ENCODE measurements at regions not wholly inside any gene's neighbourhood (a gene's known extent, or its start where the extent isn't known, plus 50 kb on each side); places are given as distances from the start of the nearest gene placed in this dataset.
"Not testable (repeated sequence)": the region's sequence is repeated elsewhere in the genome, so short reads cannot be mapped to it uniquely, and the experiment has no call there.

DNA sequence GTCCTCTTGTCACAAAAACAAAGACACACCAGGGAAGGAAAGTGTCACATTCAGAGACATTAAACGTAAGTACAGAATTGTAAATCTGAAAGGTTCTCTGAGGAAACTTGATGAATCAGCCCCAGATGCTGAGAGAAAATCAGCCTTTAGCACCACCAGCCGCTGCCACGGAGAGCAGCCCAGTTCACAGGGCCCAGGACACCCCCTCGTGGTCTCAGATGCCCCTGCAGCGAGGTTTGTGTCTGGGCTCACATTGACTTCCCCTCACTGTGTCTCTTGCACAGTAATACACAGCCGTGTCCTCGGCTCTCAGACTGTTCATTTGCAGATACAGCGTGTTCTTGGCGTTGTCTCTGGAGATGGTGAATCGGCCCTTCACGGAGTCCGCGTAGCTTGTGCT is 1283.8 kb downstream of the TMEM121 start:
- DNase-seq (ENCODE audit: low spot score) = not testable (repeated sequence)

DNA sequence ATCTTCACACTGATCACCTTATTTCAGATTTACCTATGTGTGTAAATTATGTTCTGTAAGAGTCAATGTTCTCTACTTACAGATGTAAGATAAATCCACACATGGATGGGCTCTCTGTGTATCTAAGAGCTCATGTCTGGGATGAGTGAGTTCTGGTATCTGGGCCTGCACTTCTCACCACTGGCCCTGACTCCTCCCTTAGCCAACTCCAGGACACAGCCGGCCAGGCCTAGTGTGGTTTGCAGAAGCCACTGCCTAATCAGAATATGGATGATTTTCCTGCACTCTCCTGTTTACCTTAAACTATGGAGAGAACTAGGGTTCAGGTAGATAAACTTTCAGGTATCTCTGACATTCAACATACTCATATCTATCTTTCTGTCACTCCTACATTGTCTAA is 1284.8 kb downstream of the TMEM121 start:
- DNase-seq (ENCODE audit: low spot score) = no peak

DNA sequence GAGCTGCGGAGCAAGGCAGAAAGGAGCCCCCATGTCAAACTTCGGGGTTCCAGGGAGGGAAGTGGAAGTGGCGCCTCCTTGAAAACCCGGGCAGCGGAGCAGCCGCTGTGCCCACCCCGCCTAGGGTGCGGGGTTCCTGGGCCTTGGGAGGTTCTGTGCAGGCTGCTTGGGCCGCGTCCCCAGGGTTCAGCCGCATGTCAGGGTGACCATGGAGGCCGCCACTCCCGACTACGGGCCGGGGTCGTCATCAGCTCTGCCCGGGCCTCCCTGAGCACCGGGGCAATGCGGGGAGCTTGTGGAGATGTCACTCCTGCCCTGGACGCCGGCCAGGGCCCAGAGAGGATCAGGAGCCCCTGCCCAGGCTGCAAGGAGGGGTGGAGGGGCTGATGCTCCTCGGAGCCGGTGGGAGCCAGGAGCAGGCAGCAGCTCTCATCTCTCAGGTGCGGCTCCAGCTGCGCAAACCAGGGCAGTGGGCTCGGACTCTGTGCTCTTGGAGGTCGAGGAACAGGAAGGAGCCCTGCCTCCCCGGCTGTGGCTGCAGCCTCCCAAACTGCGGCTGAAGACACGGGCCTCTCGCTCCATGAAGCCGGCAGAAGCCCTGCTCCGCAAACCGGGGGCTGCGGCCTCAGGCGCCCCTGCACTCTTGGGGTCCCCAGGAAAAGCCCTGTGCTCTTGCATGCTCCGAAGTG is 1286.5 kb downstream of the TMEM121 start:
- no peak for DNase-seq (ENCODE audit: low spot score)

DNA sequence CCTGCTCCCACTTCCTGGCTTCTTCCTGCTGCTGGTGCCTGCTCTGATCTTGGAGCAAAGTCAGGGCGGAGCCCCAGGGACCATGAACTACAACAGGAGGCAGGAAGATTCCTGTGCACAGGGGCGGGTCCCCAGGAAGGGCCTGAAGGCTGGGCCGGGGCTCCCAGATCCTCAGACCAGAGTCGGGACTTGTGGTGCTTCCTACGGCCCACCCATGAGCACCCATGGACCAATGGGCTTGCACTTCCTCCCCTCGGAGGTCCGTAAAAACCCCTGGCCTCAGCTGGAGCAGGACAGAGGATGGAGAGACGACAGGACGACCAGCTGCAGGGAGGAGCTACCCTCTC is 1287.1 kb downstream of the TMEM121 start:
- DNase-seq (ENCODE audit: low spot score) = no peak

DNA sequence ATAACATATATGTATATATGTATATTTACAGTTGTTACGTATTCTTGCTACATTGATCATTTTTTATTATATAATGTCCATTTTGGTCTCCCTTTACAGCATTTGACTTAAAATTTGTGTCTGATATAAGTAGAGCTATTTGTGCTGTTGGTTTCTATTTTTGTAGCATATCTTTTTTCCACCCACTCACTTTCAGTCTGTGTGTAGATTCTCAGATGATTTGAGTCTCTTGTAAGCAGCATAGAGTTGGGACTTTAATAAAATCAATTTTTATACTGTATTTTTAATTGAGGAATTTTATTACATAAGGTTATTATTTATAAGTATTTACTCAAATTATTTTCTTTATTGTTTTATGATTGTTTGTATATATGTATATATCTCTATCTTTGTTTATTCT is 1293.7 kb downstream of the TMEM121 start:
- no peak for DNase-seq (ENCODE audit: low spot score)

DNA sequence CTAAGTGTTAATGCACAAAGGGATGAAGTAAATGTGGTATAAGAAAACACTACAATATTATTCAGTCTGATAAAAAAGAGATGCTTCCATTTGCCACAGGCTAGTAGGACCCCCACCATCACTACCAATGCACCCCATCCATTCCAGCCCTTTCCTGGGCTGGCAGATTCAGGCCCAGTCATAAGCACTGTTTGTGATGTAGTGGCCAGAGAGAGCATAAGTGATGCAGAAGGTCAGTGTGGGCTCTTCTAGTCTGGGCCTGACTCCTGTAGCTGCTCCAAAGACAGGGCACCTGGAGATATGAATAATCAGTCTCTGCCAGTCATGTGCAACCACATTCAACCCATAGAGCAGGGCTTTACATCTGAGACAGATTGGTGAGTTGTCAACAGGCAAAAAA is 1294.7 kb downstream of the TMEM121 start:
- no peak for DNase-seq (ENCODE audit: low spot score)

DNA sequence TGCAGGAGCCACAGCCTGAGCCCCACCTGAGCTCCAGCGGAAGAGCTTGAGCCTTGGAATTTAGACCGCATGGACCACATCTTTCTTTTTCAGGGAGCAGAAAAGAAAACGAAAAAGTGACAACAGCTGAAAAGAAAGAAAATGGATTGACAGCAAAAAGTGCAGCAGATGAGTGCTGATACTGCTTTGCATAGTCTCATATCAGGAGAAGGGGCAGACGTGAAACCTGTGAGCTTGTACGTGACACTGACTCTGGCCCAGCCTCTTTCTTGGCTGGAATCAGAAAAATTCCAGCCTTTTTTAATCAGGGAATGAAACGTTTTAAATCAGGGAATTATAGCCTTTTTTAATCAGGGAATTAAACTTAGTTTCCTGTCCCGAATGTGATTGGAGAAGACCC is 1296.5 kb downstream of the TMEM121 start:
- DNase-seq (ENCODE audit: low spot score) = no peak

DNA sequence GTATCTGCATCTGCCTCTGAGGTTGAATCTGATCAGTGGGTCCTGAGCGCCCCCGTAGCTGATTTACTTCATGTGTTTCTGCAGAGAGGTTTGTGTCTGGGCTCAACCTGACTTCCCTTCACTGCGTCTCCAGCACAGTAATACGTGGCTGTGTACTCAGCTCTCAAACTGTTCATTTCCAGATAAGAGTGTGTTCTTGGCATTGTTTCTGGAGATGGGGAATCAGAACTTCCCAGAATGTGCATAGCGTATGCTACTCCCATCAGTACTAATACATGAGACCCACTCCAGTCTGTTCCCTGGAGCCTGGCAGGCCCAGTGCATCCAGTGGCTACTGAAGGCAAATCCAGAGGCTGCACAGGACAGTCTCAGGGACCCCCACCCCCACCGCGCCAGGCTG is 1297.2 kb downstream of the TMEM121 start:
- no peak for DNase-seq (ENCODE audit: low spot score)

DNA sequence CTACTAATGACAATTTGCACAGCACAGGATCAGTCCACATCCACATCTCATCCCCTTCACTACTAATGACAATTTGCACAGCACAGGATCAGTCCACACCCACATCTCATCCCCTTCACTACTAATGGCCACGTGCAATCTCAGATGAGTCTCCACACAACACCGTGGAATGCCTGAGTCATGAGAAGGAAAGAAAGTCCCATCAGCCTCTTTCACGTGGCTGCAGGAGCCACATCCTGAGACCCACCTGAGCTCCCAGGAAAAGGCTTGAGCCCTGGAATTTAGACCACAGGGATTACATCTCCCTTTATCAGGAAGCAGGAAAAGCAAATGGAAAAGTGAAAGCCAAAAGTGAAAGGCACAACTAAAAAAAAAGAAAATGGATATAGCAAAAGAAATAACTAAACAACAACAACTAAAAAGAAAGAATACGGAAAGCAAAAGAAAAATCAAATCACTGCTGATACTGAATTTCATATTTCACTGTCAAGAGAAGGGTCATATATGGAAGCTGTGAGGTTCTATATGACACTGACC is 1300.5 kb downstream of the TMEM121 start:
- no peak for DNase-seq (ENCODE audit: low spot score)

DNA sequence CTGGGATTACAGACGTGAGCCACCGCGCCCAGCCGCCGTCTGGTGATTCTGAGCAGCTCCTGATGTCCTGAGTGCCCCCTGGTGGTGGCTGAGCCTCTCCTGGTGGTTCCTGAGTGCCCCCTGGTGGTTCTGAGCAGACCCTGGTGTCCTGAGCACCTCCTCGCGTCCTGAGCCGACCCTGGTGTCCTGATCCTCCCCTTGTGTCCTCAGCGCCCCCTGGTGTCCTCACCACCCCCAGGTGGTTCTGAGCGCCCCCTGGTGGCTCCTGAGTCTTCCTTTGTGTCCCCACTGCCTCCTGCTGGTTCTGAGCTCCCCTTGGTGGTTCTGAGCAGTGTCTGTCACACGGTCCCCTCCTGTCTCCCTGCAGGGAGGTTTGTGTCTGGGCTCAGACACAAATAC is 1304.9 kb downstream of the TMEM121 start:
- no peak for DNase-seq (ENCODE audit: low spot score)

DNA sequence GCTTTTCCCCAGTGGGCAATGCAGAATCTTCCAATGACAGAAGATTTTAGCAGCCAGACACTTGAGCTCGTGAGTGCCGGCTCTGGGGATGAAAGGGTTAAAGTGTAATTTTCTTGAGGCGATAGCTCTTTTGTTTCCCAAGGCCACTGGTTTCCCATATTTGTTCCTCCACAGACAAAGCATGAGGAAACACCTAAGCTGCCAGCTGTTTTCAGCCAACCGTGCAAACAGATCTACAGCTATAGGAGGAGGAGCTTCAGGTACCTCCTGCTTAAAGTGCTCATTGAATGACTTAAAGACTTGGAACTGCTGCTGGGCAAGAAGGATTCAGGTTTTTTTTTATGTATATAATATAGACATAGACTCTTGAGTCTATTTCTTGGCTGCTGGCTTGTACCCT is 1311.5 kb downstream of the TMEM121 start:
- no peak for DNase-seq (ENCODE audit: low spot score)

DNA sequence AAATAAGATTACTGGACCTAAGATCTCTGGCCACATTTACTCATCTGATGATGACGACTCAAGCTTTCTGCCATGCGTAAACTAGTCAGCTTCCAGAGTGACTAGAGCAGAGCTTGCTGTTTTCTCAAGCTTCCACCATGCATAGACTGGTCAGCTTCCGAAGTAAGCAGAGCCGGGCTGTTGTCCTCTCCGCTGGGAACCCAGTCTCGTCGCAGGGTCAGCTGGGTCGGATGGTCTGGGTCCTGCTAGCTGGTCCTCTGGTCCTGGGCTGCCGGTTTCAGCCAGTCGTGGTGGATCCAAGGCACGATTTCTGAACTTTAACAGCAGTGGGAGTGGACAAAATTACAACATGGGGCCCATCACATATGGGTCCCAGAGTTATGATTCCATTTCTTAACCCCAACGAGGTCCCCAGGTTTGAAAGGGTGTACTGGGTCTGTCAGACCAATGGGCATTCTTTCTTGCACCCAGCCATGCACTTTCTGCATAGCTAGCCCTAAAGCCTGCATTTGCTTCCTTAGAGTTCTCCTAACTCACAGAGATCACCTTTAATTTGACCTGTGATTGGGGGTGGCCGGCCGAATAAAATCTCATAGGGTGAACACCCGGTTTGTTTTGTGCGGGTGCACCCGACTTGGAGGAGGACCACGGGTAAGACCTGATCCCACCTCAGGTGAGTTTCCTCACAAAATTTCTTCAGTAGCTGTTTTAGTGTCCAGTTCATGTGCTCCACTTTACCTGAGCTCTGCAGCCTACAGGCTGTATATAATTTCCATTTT is 1312.8 kb downstream of the TMEM121 start:
- no peak for DNase-seq (ENCODE audit: low spot score)

DNA sequence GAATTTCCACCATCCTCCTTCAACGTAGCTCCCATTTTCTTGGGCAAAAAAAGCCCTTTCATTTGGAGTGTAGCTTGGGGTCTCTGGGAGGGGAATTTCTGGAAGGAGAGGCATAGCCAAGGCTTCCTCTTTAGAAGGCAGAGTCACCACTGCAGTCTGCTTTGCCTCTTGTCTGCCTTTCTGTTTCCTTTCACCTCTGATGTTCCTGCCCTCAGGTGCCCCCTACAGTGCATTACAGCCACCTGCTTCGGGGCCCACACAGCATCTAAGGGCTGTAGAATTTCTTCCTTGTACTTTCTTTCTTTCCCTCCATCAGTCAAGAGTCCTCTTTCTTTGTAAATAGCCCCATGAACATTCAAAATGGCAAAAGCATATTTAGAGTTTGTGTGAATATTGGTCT is 1313.9 kb downstream of the TMEM121 start:
- DNase-seq (ENCODE audit: low spot score) = no peak

DNA sequence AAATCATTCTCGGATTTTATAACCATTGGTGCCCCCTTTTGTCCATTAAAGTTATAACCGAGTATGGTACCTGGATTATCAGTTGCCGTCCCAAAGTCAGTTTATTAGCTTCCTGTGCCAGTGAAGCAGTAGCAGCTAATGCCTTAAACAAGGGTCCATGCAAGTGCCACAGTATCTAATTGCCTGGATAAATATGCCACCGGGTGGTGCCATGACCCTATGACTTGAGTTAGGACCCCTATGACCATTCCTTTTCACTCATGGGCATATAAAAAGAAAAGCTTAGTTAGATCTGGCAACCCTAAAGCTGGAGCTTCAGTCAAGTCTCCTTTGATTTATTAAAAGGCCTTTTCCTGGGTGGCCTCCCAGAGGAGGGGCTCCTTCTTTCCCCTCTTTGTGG is 1314.6 kb downstream of the TMEM121 start:
- DNase-seq (ENCODE audit: low spot score) = no peak

DNA sequence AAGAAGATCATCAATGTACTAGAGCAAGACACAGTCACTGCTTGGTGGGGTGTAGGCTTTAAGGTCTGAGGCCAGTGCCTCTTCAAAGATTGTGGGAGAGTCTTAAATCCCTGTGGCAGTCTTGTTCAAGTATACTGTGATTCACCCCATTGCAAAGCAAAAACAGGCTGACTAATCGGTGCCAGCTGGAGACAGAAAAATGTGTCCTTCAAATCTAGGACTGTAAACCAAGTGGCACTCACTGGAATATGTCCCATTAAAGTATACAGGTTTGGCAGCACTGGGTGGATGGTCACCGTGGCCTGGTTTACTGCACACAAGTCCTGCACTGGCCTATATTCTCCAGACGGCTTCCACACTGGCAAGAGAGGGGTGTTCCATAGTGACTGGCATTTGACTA is 1315.3 kb downstream of the TMEM121 start:
- no peak for DNase-seq (ENCODE audit: low spot score)

DNA sequence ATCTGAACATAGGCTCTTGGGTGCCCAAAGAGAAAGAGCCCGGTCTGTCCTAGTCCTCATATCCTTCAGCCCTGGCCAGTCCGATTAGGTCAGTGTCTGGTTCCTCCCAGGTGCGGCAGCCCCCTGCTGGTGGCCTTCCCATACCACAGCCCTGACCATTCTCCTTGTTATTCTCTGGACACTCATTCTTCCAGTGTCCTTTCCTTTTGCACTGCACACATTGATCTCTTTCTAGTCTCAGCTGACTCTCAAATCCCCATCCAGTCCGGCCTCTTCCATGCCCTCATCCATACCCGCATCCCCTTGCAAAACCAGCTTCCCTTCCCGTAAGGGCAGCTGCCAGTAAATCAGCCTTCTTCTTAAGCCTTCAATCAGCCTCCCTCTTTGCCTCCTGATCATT is 1316.3 kb downstream of the TMEM121 start:
- DNase-seq (ENCODE audit: low spot score) = no peak

DNA sequence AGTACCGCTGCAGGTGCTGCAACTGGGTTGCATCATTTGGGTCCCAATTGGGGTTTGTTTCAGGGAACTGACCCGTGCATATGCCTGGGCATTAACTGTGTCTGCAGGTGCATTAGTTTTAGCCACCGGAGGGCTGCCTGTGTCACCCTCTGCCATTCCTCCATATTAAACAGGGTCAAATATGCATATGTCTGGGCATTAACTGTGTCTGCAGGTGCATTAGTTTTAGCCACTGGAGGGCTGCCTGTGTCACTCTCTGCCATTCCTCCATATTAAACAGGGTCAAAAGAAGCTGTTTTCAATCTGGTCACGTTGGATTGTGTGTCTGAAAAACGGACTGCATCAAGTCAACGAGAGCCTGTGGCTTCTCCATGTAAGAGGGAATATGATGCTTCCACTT is 1317.0 kb downstream of the TMEM121 start:
- no peak for DNase-seq (ENCODE audit: low spot score)

DNA sequence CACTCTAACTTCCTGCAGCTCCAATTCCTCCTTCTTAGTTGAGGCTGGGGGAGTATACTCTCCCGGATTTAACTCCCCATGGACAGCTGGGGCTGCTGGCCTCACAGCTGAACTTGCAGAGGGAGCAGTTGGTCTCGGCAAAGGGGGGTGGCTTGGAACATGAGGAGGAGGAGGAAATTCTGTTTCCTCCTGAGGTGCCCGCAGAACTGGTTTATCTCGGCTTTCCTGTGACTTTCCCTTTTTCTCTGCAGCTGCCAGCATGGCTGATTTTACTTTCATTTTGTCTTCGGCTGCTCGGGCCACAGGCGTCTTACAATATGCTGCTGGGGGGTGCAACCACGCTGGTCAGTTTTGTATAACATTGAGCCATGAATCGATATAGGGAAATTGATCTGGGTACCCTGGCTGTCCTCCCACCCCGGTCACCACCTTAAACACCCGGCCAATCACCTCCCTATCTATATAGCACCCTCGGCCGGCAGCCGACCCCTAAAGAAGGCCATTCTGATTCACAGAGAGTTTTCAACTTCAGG is 1317.6 kb downstream of the TMEM121 start:
- peak; percentile 27 for DNase-seq (ENCODE audit: low spot score)

DNA sequence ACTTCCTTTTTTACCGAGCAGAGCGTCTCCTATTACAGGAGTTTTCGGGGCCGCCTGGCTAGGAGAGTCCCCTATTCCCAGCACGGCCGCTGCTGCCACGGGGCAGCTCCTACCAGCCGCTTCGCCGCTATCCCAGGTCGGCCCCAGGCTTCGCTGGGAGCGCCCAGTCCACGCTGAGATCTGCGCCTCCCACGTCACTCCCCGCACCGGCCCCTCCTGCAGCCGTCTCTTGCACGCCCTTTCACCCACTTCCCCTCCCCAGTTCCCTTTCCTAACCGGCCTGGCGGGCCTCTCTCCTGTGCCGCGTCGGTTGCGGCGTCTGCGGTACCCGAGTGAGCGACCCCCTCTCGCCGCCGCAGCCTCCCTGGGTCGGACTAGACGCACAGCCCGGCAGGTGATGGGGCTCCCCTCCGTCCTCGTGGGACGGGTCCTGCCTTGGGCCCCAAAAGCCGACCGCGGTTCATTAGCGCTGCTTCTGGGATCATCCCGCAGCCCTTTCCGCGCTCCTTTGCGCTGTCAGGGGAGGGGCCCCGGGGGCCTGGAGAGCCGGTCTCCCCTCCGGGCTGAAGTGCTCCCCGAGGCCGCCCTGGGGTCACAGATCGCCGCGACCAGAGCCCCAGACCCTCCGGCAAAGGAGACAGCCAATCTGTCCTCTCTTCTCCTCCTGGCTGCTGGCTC is 1318.4 kb downstream of the TMEM121 start:
- DNase-seq (ENCODE audit: low spot score) = peak; percentile 70

DNA sequence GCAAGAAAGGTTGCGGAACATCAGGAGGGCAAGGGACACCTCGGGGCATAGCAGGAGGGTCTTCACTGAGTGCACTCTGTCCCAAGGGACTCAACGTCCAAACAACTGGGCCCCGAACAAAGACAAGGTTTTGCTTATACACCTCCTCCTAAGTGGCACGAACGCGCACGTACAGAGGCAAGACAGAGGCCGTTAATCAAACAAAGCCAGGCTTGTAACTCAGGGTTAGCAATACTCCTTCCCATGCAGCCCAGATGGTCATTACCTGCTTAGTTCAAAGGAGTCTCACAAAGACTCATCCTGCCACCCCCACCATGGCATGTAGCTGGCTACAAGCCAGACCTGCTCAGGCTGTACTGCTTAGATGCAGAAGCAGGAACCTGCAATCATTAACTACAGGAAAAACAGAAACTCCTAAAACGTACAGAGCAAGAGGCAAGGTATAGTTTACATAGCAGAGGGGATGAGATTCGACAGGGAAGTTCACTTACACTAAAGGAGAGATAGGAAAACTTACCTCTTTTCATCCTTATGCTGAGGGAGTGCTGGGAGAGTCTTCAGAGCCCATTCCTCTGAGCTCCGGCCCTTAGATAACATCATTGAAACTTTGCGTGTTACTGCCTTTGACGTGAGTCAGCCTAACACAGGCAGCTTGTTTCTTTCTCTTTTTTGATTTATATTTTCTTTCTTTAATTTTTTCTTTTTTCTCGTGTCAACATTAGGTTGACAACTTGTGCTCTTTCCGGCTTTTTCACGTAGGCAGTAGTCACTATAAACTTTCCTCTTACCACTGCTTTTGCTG is 1319.1 kb downstream of the TMEM121 start:
- peak; percentile 45 for DNase-seq (ENCODE audit: low spot score)

DNA sequence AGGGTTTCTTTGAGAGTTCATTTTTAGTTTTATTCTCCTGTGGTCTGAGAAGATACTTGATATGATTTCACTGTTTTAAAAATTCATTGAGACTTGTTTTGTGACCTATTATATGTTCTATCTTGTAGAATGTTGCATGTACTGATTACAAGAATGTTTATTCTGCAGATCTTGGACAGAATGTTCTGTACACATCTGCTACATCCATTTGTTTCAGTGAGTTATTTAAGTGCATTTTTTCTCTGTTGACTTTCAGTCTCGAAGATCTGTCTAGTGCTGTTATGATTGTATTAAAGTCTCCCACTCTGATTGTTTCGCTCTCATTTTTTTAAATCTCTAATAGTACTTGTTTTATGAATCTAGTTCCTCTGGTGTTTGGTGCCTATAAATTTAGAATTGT is 1319.8 kb downstream of the TMEM121 start:
- DNase-seq (ENCODE audit: low spot score) = no peak

Measured in CD4-positive, alpha-beta T cell treated with Interleukin-6 at 100 ng/mL for 8 hours (primary cell).